OCI-LY7 (cell line): ENCODE measurements at regions not wholly inside any gene's neighbourhood (a gene's known extent, or its start where the extent isn't known, plus 50 kb on each side); places are given as distances from the start of the nearest gene placed in this dataset.

Experiments used
- BruUV-seq: library from RNA; stranded (reverse); fragments of 400-500 nt; replicated peaks from 2 replicates; lab custom pipeline; 2021; lab: Mats Ljungman, UMichigan
- CTCF ChIA-PET: fragments of 300-600 bp; sonication (Branson Sonifier 250); formaldehyde crosslinking; loops from one replicate; lab custom pipeline; 2022; ENCODE audit warnings: antibody characterized with exemption; ENCODE audit not compliant: unreplicated experiment; lab: Charles Lee
- POLR2A ChIA-PET: fragments of 300-600 bp; sonication (Branson Sonifier 250); formaldehyde crosslinking; loops from one replicate; lab custom pipeline; 2022; ENCODE audit warnings: antibody characterized with exemption; lab: Charles Lee
- DNase-seq: peaks from one replicate; pipeline ENCODE4 v3.0.0-alpha.2; 2015; ENCODE audit warnings: low spot score
- H2AFZ ChIP-seq: fragments of 200-600 bp; sonication (generic), shearing (Covaris generic); 2 replicates; pipeline ENCODE4 v1.6.1; 2014; ENCODE audit warnings: mild to moderate bottlenecking, antibody characterized with exemption, low read length, moderate library complexity
- H3K27ac ChIP-seq: fragments of 200-600 bp; sonication (generic); 2 replicates; pipeline ENCODE4 v1.5.1; 2014; ENCODE audit warnings: mixed run types, low read depth, mild to moderate bottlenecking, moderate library complexity, low read length, inconsistent platforms; ENCODE audit not compliant: poor library complexity, severe bottlenecking
- H3K36me3 ChIP-seq: fragments of 200-600 bp; sonication (generic); 2 replicates; pipeline ENCODE4 v1.6.1; 2014; ENCODE audit warnings: mild to moderate bottlenecking, antibody characterized with exemption, low read length, moderate library complexity, mixed read lengths; ENCODE audit not compliant: insufficient read depth
- H3K4me1 ChIP-seq: fragments of 200-600 bp; sonication (generic); 2 replicates; pipeline ENCODE4 v1.5.1; 2014; ENCODE audit warnings: mild to moderate bottlenecking, low read length; ENCODE audit not compliant: insufficient read depth, poor library complexity, severe bottlenecking
- H3K4me2 ChIP-seq: fragments of 200-600 bp; sonication (generic); 2 replicates; pipeline ENCODE4 v1.6.1; 2014; ENCODE audit warnings: mild to moderate bottlenecking, low read length
- H3K4me3 ChIP-seq: fragments of 200-600 bp; sonication (generic); 2 replicates; pipeline ENCODE4 v1.5.1; 2014; ENCODE audit warnings: mild to moderate bottlenecking, low read depth, low read length; ENCODE audit not compliant: poor library complexity, severe bottlenecking
- H3K79me2 ChIP-seq: fragments of 200-600 bp; sonication (generic); 2 replicates; pipeline ENCODE4 v1.6.1; 2016; ENCODE audit warnings: low read depth, mild to moderate bottlenecking, low read length, moderate library complexity, mixed read lengths; ENCODE audit not compliant: insufficient read depth
- H3K9me2 ChIP-seq: fragments of 200-600 bp; sonication (generic); 2 replicates; pipeline ENCODE4 v1.6.1; 2016; ENCODE audit warnings: mild to moderate bottlenecking, low read length, mixed read lengths; ENCODE audit not compliant: insufficient read depth
- H3K9me3 ChIP-seq: fragments of 200-600 bp; sonication (generic); 2 replicates; pipeline ENCODE4 v1.6.1; 2014; ENCODE audit warnings: mild to moderate bottlenecking, mixed run types, low read length, mixed read lengths
- H4K20me1 ChIP-seq: fragments of 200-600 bp; sonication (generic); 2 replicates; pipeline ENCODE4 v1.6.1; 2014; ENCODE audit warnings: mild to moderate bottlenecking, antibody characterized with exemption, low read length, moderate library complexity, mixed read lengths; ENCODE audit not compliant: insufficient read depth
- CTCF ChIP-seq: fragments of 200-600 bp; sonication (generic); conservative IDR thresholded peaks from 2 replicates; pipeline ENCODE4 v1.5.1; 2014; ENCODE audit warnings: mild to moderate bottlenecking, antibody characterized with exemption, low read length, moderate library complexity, mixed read lengths
- EZH2phosphoT487 ChIP-seq: fragments of 200-600 bp; sonication (generic); IDR thresholded peaks from 2 replicates; pipeline ENCODE4 v1.6.1; 2018; ENCODE audit warnings: low read depth, borderline replicate concordance, mild to moderate bottlenecking, mixed run types, antibody characterized with exemption, low read length, moderate library complexity, mixed read lengths
- intact Hi-C: fragments of 100-400 bp; cut with micrococcal nuclease; formaldehyde crosslinking; loops from one replicate; pipeline ENCODE4 v1.10.0; 2022; ENCODE audit not compliant: unreplicated experiment

GRCh38 chr13:89066868-89067466, 1395.8 kb downstream of the SLITRK5 start:
- no peak for TF ChIP-seq EZH2phosphoT487
- TF ChIP-seq CTCF = peak; percentile 100
- ChIA-PET CTCF (no interaction called here), POLR2A (interaction anchor here (0.6 to 1.0 kb wide), 2 partner anchors 89 to 1327 kb away, joined by 3 to 4 read pairs; no protein-coding TSS in a partner anchor)
- Histone ChIP-seq H3K4me1 (no peaks in the 10 kb centered on the region), H3K4me2 (no peak overlapping the region), H3K36me3 (no peaks in the 10 kb centered on the region), H2AFZ (no peak overlapping the region), H3K79me2 (no peaks in the 10 kb centered on the region), H3K9me3 (no peaks in the 10 kb centered on the region), H3K27ac (no peak overlapping the region), H3K4me3 (no peak overlapping the region), H4K20me1 (no peaks in the 10 kb centered on the region), H3K9me2 (no peaks in the 10 kb centered on the region)
- no TSS peak for BruUV-seq
- intact Hi-C loops = loop anchor here (5.0 kb wide), 3 partner anchors 630 to 1800 kb away; no protein-coding TSS in a partner anchor
- DNase-seq = peak; percentile 72

GRCh38 chr13:89072979-89073378, 1401.8 kb downstream of the SLITRK5 start:
- no peak for DNase-seq
- H4K20me1 ChIP-seq = no peaks in the 10 kb centered on the region
- H3K9me3 ChIP-seq = 0 out of 2 replicates have a peak, but pooled peaks cover 11% of the 10 kb centered on the region
- intact Hi-C loops = no loop called here
- no peak overlapping the region for H3K4me2 ChIP-seq
- no TSS peak for BruUV-seq
- no peaks in the 10 kb centered on the region for H3K9me2 ChIP-seq
- no peaks in the 10 kb centered on the region for H3K4me1 ChIP-seq
- no peak overlapping the region for H3K4me3 ChIP-seq
- no peaks in the 10 kb centered on the region for H3K36me3 ChIP-seq
- no peak overlapping the region for H3K27ac ChIP-seq
- TF ChIP-seq CTCF (0 out of 2 replicates have a peak, but pooled peaks have one; percentile 11), EZH2phosphoT487 (no peak)
- no peaks in the 10 kb centered on the region for H3K79me2 ChIP-seq
- ChIA-PET CTCF (interaction anchor here (0.5 kb wide), 1 partner anchor 1910 kb away, joined by 4 read pairs; no protein-coding TSS in a partner anchor), POLR2A (no interaction called here)
- H2AFZ ChIP-seq = no peak overlapping the region

GRCh38 chr13:89076622-89077021, 1405.5 kb downstream of the SLITRK5 start:
- Histone ChIP-seq H3K4me1 (no peaks in the 10 kb centered on the region), H2AFZ (no peak overlapping the region), H3K9me2 (no peaks in the 10 kb centered on the region), H3K9me3 (peaks cover 23% of the 10 kb centered on the region; the same call in 1 of the 2 replicates), H3K36me3 (no peaks in the 10 kb centered on the region), H4K20me1 (no peaks in the 10 kb centered on the region), H3K27ac (no peak overlapping the region), H3K79me2 (no peaks in the 10 kb centered on the region), H3K4me2 (no peak overlapping the region), H3K4me3 (no peak overlapping the region)
- DNase-seq = no peak
- POLR2A ChIA-PET = interaction anchor here (0.7 to 1.0 kb wide), 2 partner anchors 8 to 13 kb away, joined by 3 read pairs; no protein-coding TSS in a partner anchor
- intact Hi-C loops = no loop called here
- TF ChIP-seq EZH2phosphoT487 (no peak), CTCF (no peak)
- no TSS peak for BruUV-seq
- CTCF ChIA-PET = no interaction called here
